GM12878 (cell line): ENCODE measurements at regions not wholly inside any gene's neighbourhood (a gene's known extent, or its start where the extent isn't known, plus 50 kb on each side); places are given as distances from the start of the nearest gene placed in this dataset.

Experiments used
- ATAC-seq: fragments of 200-7000 bp; cut with Tn5 transposase; 3 replicates; pipeline ENCODE4 v1.9.1; 2020; ENCODE audit warnings: mild to moderate bottlenecking, moderate library complexity
- BruUV-seq: library from RNA; stranded (reverse); fragments of 400-500 nt; replicated peaks from 2 replicates; lab custom pipeline; 2021; lab: Mats Ljungman, UMichigan
- CTCF ChIA-PET: fragments of 300-600 bp; sonication (Branson Sonifier 250); formaldehyde crosslinking; extraction: SDS; loops from one replicate; lab custom pipeline; 2021; ENCODE audit warnings: inconsistent platforms; lab: Yijun Ruan, JAX
- POLR2A ChIA-PET: fragments of 350-600 bp; formaldehyde crosslinking; extraction: SDS; loops from one replicate; lab custom pipeline; 2021; ENCODE audit warnings: inconsistent platforms; lab: Charles Lee
- RAD21 ChIA-PET: fragments of 300-600 bp; sonication (Branson Sonifier 250); formaldehyde crosslinking; loops from one replicate; lab custom pipeline; 2023; ENCODE audit warnings: antibody characterized with exemption; ENCODE audit not compliant: unreplicated experiment; lab: Charles Lee
- SMC1A ChIA-PET: fragments of 300-600 bp; sonication (Branson Sonifier 250); formaldehyde crosslinking; loops from one replicate; lab custom pipeline; 2023; ENCODE audit not compliant: unreplicated experiment, uncharacterized antibody; lab: Charles Lee
- DNase-seq: peaks from one replicate; pipeline ENCODE4 v3.0.0-alpha.2; 2011; ENCODE audit warnings: low read depth, low spot score
- FAIRE-seq: peaks from 3 replicates; lab custom pipeline; 2011; peaks lifted over from hg19 to GRCh38; lab: Jason Lieb, UNC
- H2AFZ ChIP-seq: 2 replicates; pipeline ENCODE4 v1.6.0; 2011; ENCODE audit warnings: low read depth, low read length, control low read depth; ENCODE audit not compliant: control insufficient read depth
- H3K27ac ChIP-seq: 2 replicates; pipeline ENCODE4 v1.5.1; 2011; ENCODE audit warnings: control low read depth; ENCODE audit not compliant: control insufficient read depth, insufficient read depth
- H3K27me3 ChIP-seq, 2 experiments: replicated peaks in 1 of 2; 2 replicates each; pipeline versions ENCODE4 v1.6.0 to v1.6.1; 2011; ENCODE audit warnings: low read length in 1 of 2; ENCODE audit not compliant: control insufficient read depth in 2 of 2, insufficient read depth in 2 of 2
- H3K36me3 ChIP-seq, 2 experiments: 2 replicates each; pipeline ENCODE4 v1.5.1; 2011; ENCODE audit warnings: low read length in 1 of 2; ENCODE audit not compliant: control insufficient read depth in 2 of 2, insufficient read depth in 2 of 2
- H3K4me1 ChIP-seq: 2 replicates; pipeline ENCODE4 v1.6.1; 2011; ENCODE audit warnings: mild to moderate bottlenecking, low read length, moderate library complexity, mixed read lengths; ENCODE audit not compliant: control insufficient read depth, insufficient read depth
- H3K4me2 ChIP-seq: 2 replicates; pipeline ENCODE4 v1.6.0; 2011; ENCODE audit warnings: control low read depth; ENCODE audit not compliant: control insufficient read depth, insufficient read depth
- H3K4me3 ChIP-seq: fragments of 200-600 bp; sonication (generic); 2 replicates; pipeline ENCODE4 v1.5.1; 2016
- H3K79me2 ChIP-seq: 2 replicates; pipeline ENCODE4 v1.6.0; 2011; ENCODE audit warnings: low read length; ENCODE audit not compliant: control insufficient read depth, insufficient read depth
- H3K9ac ChIP-seq: 2 replicates; pipeline ENCODE4 v1.8.0; 2011; ENCODE audit warnings: low read length, control low read depth, mixed read lengths; ENCODE audit not compliant: control insufficient read depth, insufficient read depth
- H3K9me3 ChIP-seq: replicated peaks from 3 replicates; pipeline ENCODE4 v1.5.1; 2011; ENCODE audit warnings: mild to moderate bottlenecking, low read length; ENCODE audit not compliant: control insufficient read depth, insufficient read depth
- H4K20me1 ChIP-seq: 2 replicates; pipeline ENCODE4 v1.6.0; 2011; ENCODE audit not compliant: control insufficient read depth, insufficient read depth
- CREM ChIP-seq: IDR thresholded peaks from 2 replicates; pipeline ENCODE4 v1.6.1; 2014; ENCODE audit warnings: antibody characterized with exemption, low read depth
- FOXM1 ChIP-seq: IDR thresholded peaks from 2 replicates; pipeline ENCODE4 v1.6.1; 2012; ENCODE audit warnings: low read depth, mild to moderate bottlenecking, inconsistent platforms, low read length, moderate library complexity
- MYC ChIP-seq: IDR thresholded peaks from 2 replicates; pipeline ENCODE4 v1.6.1; 2011; ENCODE audit warnings: mild to moderate bottlenecking, low read length, moderate library complexity, inconsistent platforms; ENCODE audit not compliant: insufficient read depth, insufficient replicate concordance, insufficient read length, severe bottlenecking
- RAD51 ChIP-seq: fragments of 450-650 bp; IDR thresholded peaks from 2 replicates; pipeline ENCODE4 v1.6.1; 2016; ENCODE audit warnings: moderate library complexity, mild to moderate bottlenecking, inconsistent platforms
- in situ Hi-C: fragments of 300-500 bp; cut with MboI; formaldehyde crosslinking; loops from 9 replicates; pipeline ENCODE4 v1.14.3; 2018; ENCODE audit warnings: mixed read lengths
- intact Hi-C: fragments of 100-400 bp; cut with micrococcal nuclease; formaldehyde crosslinking; loops from one replicate; pipeline ENCODE4 v1.14.2; 2022; ENCODE audit not compliant: unreplicated experiment
- TF ChIP-seq, protein P1 (sequence below): fragments of 450-650 bp; IDR thresholded peaks from 2 replicates; pipeline ENCODE4 v1.6.1; 2016; ENCODE audit warnings: mild to moderate bottlenecking, moderate library complexity, borderline replicate concordance
- TF ChIP-seq, protein P2 (sequence below): IDR thresholded peaks from 2 replicates; pipeline ENCODE4 v1.6.1; 2011; ENCODE audit warnings: borderline replicate concordance, low read depth, mild to moderate bottlenecking, moderate library complexity, mixed read lengths, low read length; ENCODE audit not compliant: insufficient read depth; ENCODE audit errors: extremely low read length

DNA sequence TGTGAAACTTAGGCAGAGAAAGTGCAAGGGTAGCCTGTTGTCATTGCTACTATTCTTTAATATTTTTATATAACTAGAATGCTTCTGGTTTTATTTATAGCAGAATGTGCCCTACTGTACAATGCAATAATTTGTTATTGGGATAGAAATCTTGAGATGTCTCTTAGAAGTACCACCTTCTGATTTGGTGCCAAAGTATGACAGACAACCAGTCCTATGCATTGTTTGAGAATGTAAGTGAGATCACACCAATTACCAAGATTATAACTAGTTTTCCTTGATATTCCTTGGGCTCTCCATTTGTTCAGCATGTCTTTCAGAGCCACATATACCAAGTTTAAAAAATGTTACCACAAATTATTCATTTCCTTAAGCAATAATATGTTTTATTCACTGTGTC is 399.7 kb downstream of the CPS1 start:
- Histone ChIP-seq H3K27me3 (no peaks in the 10 kb centered on the region), H3K4me3 (no peak overlapping the region), H3K9ac (no peak overlapping the region), H3K27ac (no peak overlapping the region), H4K20me1 (no peaks in the 10 kb centered on the region), H2AFZ (no peak overlapping the region), H3K4me2 (no peak overlapping the region), H3K4me1 (no peaks in the 10 kb centered on the region), H3K9me3 (no peaks in the 10 kb centered on the region), H3K79me2 (no peaks in the 10 kb centered on the region), H3K36me3 (no peaks in the 10 kb centered on the region)
- ChIA-PET SMC1A (no interaction called here), POLR2A (no interaction called here), CTCF (no interaction called here), RAD21 (no interaction called here)
- TF ChIP-seq CREM (no peak), MYC (no peak), RAD51 (no peak), FOXM1 (no peak)
- TF ChIP-seq, protein P1, sequence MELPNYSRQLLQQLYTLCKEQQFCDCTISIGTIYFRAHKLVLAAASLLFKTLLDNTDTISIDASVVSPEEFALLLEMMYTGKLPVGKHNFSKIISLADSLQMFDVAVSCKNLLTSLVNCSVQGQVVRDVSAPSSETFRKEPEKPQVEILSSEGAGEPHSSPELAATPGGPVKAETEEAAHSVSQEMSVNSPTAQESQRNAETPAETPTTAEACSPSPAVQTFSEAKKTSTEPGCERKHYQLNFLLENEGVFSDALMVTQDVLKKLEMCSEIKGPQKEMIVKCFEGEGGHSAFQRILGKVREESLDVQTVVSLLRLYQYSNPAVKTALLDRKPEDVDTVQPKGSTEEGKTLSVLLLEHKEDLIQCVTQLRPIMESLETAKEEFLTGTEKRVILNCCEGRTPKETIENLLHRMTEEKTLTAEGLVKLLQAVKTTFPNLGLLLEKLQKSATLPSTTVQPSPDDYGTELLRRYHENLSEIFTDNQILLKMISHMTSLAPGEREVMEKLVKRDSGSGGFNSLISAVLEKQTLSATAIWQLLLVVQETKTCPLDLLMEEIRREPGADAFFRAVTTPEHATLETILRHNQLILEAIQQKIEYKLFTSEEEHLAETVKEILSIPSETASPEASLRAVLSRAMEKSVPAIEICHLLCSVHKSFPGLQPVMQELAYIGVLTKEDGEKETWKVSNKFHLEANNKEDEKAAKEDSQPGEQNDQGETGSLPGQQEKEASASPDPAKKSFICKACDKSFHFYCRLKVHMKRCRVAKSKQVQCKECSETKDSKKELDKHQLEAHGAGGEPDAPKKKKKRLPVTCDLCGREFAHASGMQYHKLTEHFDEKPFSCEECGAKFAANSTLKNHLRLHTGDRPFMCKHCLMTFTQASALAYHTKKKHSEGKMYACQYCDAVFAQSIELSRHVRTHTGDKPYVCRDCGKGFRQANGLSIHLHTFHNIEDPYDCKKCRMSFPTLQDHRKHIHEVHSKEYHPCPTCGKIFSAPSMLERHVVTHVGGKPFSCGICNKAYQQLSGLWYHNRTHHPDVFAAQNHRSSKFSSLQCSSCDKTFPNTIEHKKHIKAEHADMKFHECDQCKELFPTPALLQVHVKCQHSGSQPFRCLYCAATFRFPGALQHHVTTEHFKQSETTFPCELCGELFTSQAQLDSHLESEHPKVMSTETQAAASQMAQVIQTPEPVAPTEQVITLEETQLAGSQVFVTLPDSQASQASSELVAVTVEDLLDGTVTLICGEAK: no peak
- TF ChIP-seq, protein P2, sequence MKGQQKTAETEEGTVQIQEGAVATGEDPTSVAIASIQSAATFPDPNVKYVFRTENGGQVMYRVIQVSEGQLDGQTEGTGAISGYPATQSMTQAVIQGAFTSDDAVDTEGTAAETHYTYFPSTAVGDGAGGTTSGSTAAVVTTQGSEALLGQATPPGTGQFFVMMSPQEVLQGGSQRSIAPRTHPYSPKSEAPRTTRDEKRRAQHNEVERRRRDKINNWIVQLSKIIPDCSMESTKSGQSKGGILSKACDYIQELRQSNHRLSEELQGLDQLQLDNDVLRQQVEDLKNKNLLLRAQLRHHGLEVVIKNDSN: no peak
- BruUV-seq: no TSS peak
- ATAC-seq (no peak), FAIRE-seq (no peak), DNase-seq (no peak)
- in situ Hi-C loops: no loop called here
- intact Hi-C loops: no loop called here
